BE2C (cell line): ENCODE measurements at regions not wholly inside any gene's neighbourhood (a gene's known extent, or its start where the extent isn't known, plus 50 kb on each side); places are given as distances from the start of the nearest gene placed in this dataset.

Source experiments
- DNase-seq: peaks from one replicate; pipeline ENCODE4 v3.0.0-alpha.2; 2020
- H3K27me3 ChIP-seq: fragments of 250-450 bp; sonication (Bioruptor Pico); 2 replicates; pipeline ENCODE4 v1.5.1; 2020; ENCODE audit warnings: mild to moderate bottlenecking
- H3K36me3 ChIP-seq: fragments of 250-450 bp; sonication (Bioruptor Pico); 2 replicates; pipeline ENCODE4 v1.5.1; 2020; ENCODE audit warnings: mild to moderate bottlenecking
- H3K4me1 ChIP-seq: fragments of 250-450 bp; sonication (Bioruptor Pico); 2 replicates; pipeline ENCODE4 v1.5.1; 2020
- H3K4me3 ChIP-seq: 2 replicates; pipeline ENCODE4 v1.5.1; 2011; ENCODE audit warnings: low read depth, low read length
- H3K9me3 ChIP-seq: fragments of 250-450 bp; sonication (Bioruptor Pico); 2 replicates; pipeline ENCODE4 v1.5.1; 2020
- CTCF ChIP-seq: IDR thresholded peaks from 2 replicates; pipeline ENCODE4 v1.5.1; 2012; ENCODE audit warnings: mild to moderate bottlenecking, low read depth, low read length

GRCh38 chr2:217478831-217479455 lies 523.9 kb downstream of the TNS1 start:
- no peak for DNase-seq
- no peak overlapping the region for H3K4me3 ChIP-seq
- no peak for TF ChIP-seq CTCF
- H3K9me3 ChIP-seq = no peaks in the 10 kb centered on the region
- no peaks in the 10 kb centered on the region for H3K36me3 ChIP-seq
- no peaks in the 10 kb centered on the region for H3K27me3 ChIP-seq
- H3K4me1 ChIP-seq = no peaks in the 10 kb centered on the region; the same call in none of the 2 replicates

GRCh38 chr2:217477583-217477982 lies 525.2 kb downstream of the TNS1 start:
- Histone ChIP-seq H3K36me3 (no peaks in the 10 kb centered on the region), H3K27me3 (no peaks in the 10 kb centered on the region), H3K9me3 (no peaks in the 10 kb centered on the region), H3K4me1 (no peaks in the 10 kb centered on the region; the same call in 1 of the 2 replicates), H3K4me3 (no peak overlapping the region)
- TF ChIP-seq CTCF = peak; percentile 18; the same call in 1 of the 2 replicates
- DNase-seq = no peak

GRCh38 chr2:217475791-217476190 lies 527.0 kb downstream of the TNS1 start:
- Histone ChIP-seq H3K36me3 (no peaks in the 10 kb centered on the region), H3K27me3 (no peaks in the 10 kb centered on the region), H3K9me3 (no peaks in the 10 kb centered on the region), H3K4me3 (no peak overlapping the region), H3K4me1 (no peaks in the 10 kb centered on the region)
- no peak for DNase-seq
- TF ChIP-seq CTCF = no peak

- no peak for DNase-seq
- Histone ChIP-seq H3K27me3 (no peaks in the 10 kb centered on the region), H3K4me3 (no peak overlapping the region), H3K9me3 (no peaks in the 10 kb centered on the region), H3K4me1 (no peaks in the 10 kb centered on the region), H3K36me3 (no peaks in the 10 kb centered on the region)
- no peak for TF ChIP-seq CTCF
These were observed 527.7 kb downstream of the TNS1 start for GRCh38 chr2:217475101-217475500.

GRCh38 chr2:217471319-217471718 lies 531.5 kb downstream of the TNS1 start:
- no peak for TF ChIP-seq CTCF
- no peak for DNase-seq
- H3K4me1 ChIP-seq = no peaks in the 10 kb centered on the region
- no peaks in the 10 kb centered on the region for H3K9me3 ChIP-seq
- H3K36me3 ChIP-seq = no peaks in the 10 kb centered on the region
- H3K4me3 ChIP-seq = no peak overlapping the region
- H3K27me3 ChIP-seq = no peaks in the 10 kb centered on the region

GRCh38 chr2:217469203-217469810 lies 533.5 kb downstream of the TNS1 start:
- Histone ChIP-seq H3K4me1 (peaks cover 5% of the 10 kb centered on the region), H3K36me3 (no peaks in the 10 kb centered on the region), H3K4me3 (no peak overlapping the region), H3K9me3 (no peaks in the 10 kb centered on the region), H3K27me3 (no peaks in the 10 kb centered on the region)
- no peak for DNase-seq
- TF ChIP-seq CTCF = no peak
